HG03108 (cell line): ENCODE measurements at regions not wholly inside any gene's neighbourhood (a gene's known extent, or its start where the extent isn't known, plus 50 kb on each side); places are given as distances from the start of the nearest gene placed in this dataset.

Experiments used
- ATAC-seq: cut with Tn5 transposase; IDR thresholded peaks from one replicate; pipeline ENCODE4 v1.9.1; 2021; ENCODE audit warnings: moderate library complexity; ENCODE audit not compliant: unreplicated experiment

DNA sequence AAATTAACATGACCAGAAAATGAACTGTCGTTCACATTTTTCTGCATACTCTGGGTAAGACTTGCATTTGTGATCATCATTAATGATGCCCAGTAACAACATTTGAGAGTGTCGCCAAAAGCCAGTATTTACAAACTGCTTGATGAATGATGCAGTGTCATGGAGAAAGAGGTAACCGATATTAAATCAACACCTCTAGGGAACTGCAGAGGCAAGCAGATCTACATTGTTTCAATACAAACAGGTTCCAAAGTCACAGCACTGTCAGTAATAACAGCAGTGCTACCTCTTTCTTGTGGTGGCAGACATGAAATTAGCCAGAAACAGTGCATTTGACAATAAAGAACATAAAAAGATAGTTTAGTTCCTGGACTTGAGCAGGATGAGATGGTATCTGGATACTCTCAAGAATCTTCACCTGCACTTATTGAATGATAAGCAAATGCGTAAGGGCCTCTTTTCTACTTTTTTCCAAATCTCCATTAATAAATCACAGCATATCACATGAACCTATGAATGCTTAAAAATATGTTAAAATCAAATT is 456.6 kb downstream of the ARHGEF28 start:
- no peak for ATAC-seq

GRCh38 chr5:74081126-74081525 is 455.1 kb downstream of the ARHGEF28 start:
- ATAC-seq = no peak

GRCh38 chr5:74079971-74080556 is 454.1 kb downstream of the ARHGEF28 start:
- ATAC-seq = no peak

DNA sequence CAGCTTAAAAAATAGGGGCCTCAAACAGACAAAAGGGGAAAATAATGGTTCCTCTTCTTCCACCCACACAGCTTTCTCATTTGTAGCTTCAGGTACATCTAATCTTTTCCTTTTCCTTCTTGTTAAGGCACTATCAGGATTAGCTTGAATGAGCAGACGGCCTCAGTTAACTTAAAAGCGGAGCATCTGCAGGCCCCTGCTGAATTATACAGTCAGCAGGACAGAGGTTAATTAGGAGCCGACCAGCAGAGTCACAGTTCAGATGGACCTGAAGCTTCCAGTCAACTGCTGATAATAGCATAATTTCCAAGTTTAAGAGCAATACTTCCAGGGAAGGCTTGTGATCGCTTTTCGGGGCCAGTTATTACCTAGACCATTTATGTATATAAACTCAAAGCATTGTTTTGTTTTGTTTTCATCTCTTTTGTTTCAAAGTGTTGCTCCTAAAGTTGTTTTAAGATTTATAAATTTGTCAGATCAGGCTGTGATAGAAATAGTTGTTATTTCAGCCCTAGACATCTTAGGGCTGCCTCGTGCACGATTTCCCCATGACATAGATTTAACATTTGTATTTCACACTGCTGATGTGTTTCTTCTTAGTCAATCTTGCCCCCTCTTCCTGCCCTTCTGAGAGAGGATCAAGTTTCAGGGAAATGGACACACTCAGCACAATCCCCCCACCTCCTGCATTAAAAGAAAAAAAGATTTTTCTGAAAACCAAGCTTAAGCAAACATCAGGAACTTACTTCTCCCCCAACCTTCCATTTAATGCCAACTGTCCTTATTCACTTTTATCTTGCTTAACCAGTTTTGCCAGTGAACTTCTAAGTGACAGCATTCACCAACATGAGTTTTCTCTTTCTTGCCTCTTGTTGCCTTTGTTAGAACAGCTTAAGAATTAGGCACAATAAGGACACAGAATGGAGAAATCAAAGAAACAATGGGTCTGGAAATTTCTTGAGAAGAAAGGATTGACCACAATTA is 449.8 kb downstream of the ARHGEF28 start:
- no peak for ATAC-seq

DNA sequence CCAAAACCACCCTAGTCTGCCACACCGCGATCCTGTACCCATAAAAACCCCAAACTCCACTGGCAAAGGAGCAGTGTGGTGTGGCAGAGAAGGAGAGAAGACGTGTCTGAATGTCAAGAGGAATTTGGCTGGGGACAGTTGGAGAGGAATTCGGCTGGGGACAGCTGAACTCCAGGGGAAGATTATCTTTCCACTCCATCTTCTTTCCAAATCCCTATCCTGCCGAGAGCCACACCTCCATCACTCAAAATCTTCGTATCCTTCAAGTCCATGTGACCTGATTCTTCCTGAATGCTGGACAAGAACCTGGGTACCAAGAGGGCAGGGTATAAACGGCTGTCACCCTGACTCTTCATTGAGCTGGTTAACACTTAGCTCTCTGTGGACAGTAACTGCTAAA is 448.1 kb downstream of the ARHGEF28 start:
- ATAC-seq = no peak

DNA sequence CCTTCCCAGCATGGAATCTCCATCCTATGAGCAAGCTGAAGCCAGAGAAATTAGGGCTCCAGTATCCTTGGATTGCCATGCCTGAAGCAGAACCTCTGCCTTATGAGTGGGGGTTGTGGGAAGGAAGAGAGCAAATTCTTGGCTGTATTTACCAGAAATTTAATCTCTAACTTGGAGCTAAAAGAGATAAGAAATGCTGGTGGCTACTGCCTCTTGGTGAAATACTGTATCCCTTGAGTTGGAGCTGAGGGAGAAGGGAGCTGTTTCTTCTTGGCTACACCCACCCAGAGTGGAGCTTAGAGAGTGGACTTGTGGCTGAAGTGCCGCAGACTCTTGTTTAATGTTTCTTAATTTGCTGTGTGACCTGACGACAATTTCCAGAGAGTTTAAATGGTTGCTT is 447.3 kb downstream of the ARHGEF28 start:
- no peak for ATAC-seq

- no peak for ATAC-seq
Observed at GRCh38 chr5:74072646-74073045, 446.6 kb downstream of the ARHGEF28 start.

DNA sequence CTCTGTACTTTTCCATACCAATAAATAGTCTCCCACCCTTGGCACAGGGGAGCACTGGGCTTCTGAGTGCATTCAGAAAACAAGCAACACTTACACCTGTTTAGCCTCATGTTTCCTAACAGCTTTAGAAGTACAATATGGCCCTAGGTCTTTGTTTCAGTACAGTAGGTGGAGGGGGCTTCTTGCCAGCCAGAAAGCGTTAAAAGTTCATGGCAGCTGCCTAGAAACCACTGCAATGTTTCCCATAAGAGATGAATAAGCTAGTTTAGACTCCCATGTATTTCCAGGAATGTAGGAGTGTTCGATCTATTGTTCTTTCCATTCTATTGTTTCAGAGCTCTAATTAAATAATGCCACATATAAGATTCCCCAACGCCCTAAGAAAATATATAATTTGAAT is 444.8 kb downstream of the ARHGEF28 start:
- no peak for ATAC-seq

GRCh38 chr5:74069741-74070140 is 443.7 kb downstream of the ARHGEF28 start:
- ATAC-seq = no peak

GRCh38 chr5:74067748-74068541 is 441.9 kb downstream of the ARHGEF28 start:
- no peak for ATAC-seq

DNA sequence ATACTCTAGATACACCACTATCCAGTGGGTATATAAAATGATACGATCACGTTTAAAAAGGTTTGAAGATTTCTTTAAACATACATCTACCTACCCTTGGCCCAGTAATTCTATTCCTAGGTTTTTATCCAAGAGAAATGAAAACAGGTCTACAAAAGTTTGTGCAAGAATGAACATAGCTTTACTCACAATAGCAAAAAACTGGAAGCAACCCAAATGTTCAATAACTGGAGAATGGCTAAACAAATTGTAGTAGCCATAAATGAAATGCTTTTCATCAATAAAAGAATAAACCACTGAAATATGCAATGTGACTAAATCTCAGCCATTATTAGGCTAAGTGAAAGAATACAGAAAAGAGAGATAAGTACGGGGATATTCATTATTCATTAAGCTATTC is 438.9 kb downstream of the ARHGEF28 start:
- ATAC-seq = no peak

DNA sequence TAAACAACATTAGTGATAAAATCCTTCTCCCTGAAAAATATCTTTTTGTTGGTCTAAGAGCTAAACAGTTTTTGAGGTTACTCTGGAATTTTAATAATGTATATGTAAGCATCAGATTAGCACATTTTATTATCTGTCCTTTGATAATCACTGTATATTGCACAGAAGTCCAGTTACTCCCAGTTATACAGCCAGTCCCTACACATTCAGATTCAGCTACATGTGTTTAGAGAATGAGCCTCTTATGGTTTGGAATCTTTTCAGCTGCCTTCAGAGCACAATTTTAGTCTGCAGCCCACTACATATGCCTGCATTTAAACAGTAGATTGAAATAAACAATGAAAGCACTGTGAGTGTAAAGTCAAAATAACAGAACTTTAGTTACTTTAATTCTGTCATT is 438.2 kb downstream of the ARHGEF28 start:
- ATAC-seq = no peak

DNA sequence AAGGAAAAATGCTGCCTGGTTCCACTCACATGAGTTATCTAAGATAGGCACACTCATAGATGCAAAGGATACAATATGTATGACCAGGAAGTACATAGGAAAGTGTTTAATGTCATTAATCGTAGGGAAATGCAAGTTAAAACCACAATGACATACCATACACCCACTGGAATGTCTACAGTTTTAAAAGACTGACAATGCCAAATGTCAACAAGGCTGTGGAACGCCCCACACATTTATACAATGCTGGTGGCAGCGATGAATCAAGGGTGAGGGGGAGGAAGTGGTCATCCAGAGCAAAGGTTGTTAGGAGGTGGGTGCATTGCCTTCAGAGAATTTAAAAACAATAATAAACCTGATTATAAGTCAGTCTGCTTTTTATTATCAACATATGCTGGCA is 437.8 kb downstream of the ARHGEF28 start:
- no peak for ATAC-seq

DNA sequence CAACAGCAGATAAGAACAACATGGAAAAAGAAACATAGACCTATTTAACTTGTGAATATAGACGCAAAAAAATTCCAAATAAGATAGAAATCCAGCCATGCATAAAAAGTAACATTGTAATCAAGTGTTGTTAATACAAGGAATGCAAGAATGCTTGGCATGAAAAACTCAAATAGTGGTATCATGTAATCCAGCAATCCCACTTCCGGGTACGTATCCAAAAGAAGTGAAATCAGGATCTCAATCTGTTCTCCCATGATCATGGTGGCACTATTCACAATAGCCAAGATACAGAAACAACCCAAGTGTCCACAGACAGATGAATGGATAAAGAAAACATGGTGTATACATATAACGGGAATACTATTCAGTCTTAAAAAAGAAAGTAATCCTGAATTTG is 437.4 kb downstream of the ARHGEF28 start:
- ATAC-seq = no peak

- no peak for ATAC-seq
Observed at GRCh38 chr5:74061292-74061691, 435.3 kb downstream of the ARHGEF28 start.

DNA sequence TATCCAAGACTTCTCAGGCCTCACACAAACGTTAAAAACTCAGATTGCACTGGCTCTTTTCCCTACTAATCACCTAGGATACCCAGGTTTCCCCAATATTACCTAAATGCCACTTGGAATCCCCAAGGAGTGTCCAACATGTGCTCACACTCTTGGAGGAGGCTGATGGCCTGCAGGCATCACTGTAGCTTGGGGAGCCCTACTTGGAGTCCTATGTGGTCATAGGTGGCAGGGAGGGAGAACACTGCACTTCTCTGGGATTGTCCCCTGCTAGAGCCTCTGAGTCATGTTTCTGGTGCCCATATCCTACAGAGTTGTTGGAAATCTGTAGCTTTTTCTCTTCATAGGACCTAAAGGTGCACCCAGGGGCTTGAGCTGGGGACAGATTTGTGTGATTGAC is 433.7 kb downstream of the ARHGEF28 start:
- no peak for ATAC-seq

- no peak for ATAC-seq
Observed at GRCh38 chr5:74056789-74057164, 430.8 kb downstream of the ARHGEF28 start.

GRCh38 chr5:74056107-74056788 is 430.3 kb downstream of the ARHGEF28 start:
- no peak for ATAC-seq

GRCh38 chr5:74055486-74056106 is 429.6 kb downstream of the ARHGEF28 start:
- no peak for ATAC-seq
